HG03565 (cell line): ENCODE measurements at regions not wholly inside any gene's neighbourhood (a gene's known extent, or its start where the extent isn't known, plus 50 kb on each side); places are given as distances from the start of the nearest gene placed in this dataset.

ENCODE experiments used
- ATAC-seq: cut with Tn5 transposase; IDR thresholded peaks from one replicate; pipeline ENCODE4 v1.9.1; 2021; ENCODE audit warnings: mild to moderate bottlenecking, moderate library complexity; ENCODE audit not compliant: unreplicated experiment

GRCh38 chr18:78830826-78831225, 148.8 kb upstream of the SALL3 start:
- no peak for ATAC-seq

GRCh38 chr18:78831603-78832002, 148.0 kb upstream of the SALL3 start:
- no peak for ATAC-seq

GRCh38 chr18:78833833-78834232, 145.8 kb upstream of the SALL3 start:
- no peak for ATAC-seq

- no peak for ATAC-seq
Measured at GRCh38 chr18:78836838-78837237, 142.8 kb upstream of the SALL3 start.

GRCh38 chr18:78837754-78838153, 141.9 kb upstream of the SALL3 start:
- ATAC-seq: no peak

GRCh38 chr18:78838183-78838582, 141.4 kb upstream of the SALL3 start:
- ATAC-seq: no peak

- no peak for ATAC-seq
Measured at GRCh38 chr18:78849046-78849445, 130.6 kb upstream of the SALL3 start.

- ATAC-seq: no peak
Measured at GRCh38 chr18:78849458-78849857, 130.2 kb upstream of the SALL3 start.

GRCh38 chr18:78853341-78853740, 126.3 kb upstream of the SALL3 start:
- ATAC-seq: no peak

GRCh38 chr18:78855188-78855587, 124.4 kb upstream of the SALL3 start:
- no peak for ATAC-seq

GRCh38 chr18:78856569-78857313, 122.9 kb upstream of the SALL3 start:
- no peak for ATAC-seq

GRCh38 chr18:78857314-78858150, 122.1 kb upstream of the SALL3 start:
- no peak for ATAC-seq

- ATAC-seq: no peak
Measured at GRCh38 chr18:78859686-78860085, 119.9 kb upstream of the SALL3 start.

GRCh38 chr18:78860117-78860516, 119.5 kb upstream of the SALL3 start:
- no peak for ATAC-seq

- ATAC-seq: no peak
Measured at GRCh38 chr18:78861116-78861515, 118.5 kb upstream of the SALL3 start.

- ATAC-seq: no peak
Measured at GRCh38 chr18:78861706-78862105, 117.9 kb upstream of the SALL3 start.

- ATAC-seq: no peak
Measured at GRCh38 chr18:78862395-78862794, 117.2 kb upstream of the SALL3 start.

GRCh38 chr18:78865056-78865598, 114.5 kb upstream of the SALL3 start:
- ATAC-seq: no peak

- no peak for ATAC-seq
Measured at GRCh38 chr18:78865771-78866310, 113.8 kb upstream of the SALL3 start.

- ATAC-seq: no peak
Measured at GRCh38 chr18:78867131-78867530, 112.5 kb upstream of the SALL3 start.
